ENCODE measurements at regions not wholly inside any gene's neighbourhood (a gene's known extent, or its start where the extent isn't known, plus 50 kb on each side); places are given as distances from the start of the nearest gene placed in this dataset.
"Not testable (repeated sequence)": the region's sequence is repeated elsewhere in the genome, so short reads cannot be mapped to it uniquely, and the experiment has no call there.

DNA sequence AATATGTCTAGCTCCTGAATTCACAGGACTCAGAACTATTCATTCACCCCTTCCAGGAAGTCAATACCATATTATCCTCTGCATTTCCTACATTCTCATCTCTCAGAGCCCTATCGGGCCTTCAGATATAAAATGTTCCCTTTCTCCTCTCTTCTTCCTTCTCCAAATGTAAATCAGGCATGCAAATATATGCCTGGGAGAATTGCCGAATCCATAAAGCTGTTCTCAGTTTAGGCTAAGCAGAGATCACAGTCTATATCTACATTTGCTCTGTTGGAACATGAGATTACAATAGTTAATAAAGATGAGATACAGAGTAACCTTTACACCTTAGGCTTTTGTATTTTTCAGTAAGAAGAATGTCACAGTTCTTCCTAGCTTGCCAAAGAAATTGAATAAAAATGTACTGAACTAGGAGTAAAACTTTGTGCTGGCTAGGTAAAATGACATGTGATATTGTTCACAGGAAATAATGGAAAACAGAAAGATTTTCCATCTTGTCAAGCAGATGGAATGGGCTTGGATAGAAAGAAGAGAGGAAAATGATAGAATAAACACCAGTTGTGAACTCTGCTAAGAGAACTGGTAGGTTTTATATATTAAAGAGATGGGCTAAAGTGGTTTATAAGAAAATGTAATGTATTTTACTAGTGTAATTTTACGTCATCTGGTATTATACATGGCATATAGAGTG lies 161.5 kb downstream of the NRIP1 start:
- DNase-seq (ENCODE audit: low read depth) = no peak

DNA sequence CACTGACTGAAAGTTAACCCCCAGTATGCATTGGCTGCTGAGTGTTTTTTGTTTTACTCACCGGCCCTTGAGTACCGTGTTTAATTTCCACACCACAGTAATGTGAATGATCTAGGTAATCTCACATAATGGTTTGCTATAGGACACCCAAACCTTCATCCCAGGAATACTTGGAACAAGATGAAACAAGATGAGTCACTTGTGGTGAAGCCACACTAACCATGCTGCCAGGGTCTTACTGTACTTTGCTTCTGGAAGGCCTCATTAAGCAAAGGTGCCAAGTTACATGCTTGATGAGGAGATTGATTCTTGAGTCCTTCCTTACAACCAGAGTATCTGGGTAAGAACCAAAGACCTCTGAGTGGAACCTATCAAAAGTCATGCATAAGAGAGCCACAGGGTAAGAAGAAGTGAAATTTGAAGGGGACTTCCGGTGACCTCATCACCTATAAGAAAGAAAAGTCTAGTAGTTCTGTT lies 163.3 kb downstream of the NRIP1 start:
- DNase-seq (ENCODE audit: low read depth) = peak; percentile 80

DNA sequence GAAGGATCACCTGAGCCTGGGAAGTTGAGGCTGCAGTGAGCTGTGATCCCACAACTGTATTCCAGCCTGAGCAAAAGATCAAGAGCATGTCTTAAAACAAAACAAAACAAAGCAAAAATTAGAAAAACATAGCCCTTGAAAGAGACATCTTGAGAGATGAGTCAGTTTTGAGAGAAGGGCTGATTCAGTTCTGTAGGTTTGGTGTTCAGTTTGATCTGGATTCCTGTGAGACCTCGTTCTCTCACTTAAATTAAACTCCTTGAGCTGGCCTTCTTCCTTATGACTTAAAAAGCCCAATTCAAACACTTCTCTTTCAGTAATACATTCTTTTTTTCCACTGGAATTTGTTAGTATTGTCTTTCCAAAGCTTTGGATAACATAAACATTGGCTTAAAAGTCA lies 164.2 kb downstream of the NRIP1 start:
- no peak for DNase-seq (ENCODE audit: low read depth)

DNA sequence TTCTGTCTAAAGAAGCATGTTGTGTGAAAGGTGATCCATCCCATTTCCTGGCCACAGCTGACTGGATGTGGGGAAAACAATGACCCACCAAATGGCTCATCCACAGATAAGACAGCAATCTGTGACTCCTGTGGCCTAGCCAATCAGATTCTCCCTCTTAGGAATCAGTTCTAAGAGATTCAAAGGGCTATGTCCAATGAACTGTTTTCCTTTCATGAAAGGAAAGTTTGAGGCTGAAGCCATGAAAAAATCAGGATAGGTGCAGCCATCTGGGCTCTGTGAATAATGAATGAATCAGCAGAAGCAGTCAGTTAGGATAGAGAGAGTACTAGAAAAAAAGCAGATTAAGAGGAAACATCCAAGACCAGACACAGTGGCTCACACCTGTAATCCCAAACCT lies 164.7 kb downstream of the NRIP1 start:
- no peak for DNase-seq (ENCODE audit: low read depth)

DNA sequence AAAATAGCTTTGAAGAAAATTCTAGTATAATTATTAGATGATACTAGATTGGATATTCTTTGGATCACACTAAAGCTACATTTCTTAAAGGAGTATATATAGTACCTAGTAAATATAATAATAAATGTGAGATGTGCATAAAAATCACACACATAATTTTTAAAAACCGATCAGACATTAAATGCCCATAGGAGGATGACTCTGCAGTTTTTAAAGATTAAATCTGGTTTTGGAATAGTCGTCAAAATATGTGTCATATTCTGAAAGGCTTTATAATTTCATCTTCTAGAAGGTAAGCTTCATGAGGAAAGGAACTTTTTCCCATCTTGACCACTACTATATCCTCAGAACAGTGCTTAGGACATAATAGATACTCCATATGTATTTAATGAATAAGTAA lies 169.0 kb downstream of the NRIP1 start:
- DNase-seq (ENCODE audit: low read depth) = no peak

DNA sequence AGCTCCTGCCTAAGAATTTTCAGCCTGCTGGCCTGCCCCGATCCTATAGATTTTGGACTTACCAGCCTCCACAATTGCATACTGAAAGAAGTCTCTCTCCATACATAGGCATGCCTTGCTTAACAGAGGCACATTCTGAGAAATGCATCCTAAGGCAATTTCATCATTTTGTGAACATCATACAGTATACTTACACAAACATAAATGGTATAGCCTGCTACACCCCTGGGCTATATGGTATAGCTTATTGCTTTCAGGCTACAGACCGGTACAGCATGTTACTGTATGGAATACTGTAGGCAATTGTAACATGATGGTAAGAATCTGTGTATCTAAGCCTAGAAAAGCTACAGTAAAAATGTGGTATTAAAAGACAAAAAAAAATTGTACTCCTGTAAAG lies 174.7 kb downstream of the NRIP1 start:
- DNase-seq (ENCODE audit: low read depth) = no peak

DNA sequence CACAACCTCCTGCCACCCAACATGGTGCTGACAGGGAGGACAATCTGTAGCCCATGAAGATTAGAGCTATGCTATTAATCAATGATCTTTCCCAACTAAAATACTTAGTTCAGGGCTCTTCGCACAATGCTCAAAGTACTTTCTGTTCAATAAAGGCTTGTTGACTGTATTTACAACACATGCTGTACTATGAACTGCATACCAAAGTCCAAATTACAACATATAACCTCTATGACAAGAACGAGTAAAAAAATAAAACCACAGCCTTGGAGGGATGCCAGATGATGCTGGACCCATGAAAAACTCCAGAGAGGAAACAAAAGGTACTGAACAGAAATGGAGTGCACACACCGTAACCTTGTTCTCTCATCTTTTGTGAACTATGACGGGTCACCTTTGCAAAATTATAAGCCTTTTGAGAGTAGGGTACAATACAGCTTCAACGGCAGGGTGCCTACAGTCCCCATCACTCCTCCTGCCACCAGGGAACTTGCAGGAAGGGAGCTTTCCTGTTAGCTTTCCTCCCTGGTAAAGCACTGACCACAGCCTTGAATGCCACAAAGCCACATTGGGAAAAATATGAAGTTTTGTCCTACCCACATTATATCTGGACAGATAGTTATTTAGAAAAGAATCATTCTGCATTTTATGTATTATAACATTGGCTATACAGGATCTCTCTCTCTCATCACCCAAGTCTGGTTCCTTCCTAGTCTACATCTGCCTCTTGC lies 175.6 kb downstream of the NRIP1 start:
- DNase-seq (ENCODE audit: low read depth) = peak; percentile 78

DNA sequence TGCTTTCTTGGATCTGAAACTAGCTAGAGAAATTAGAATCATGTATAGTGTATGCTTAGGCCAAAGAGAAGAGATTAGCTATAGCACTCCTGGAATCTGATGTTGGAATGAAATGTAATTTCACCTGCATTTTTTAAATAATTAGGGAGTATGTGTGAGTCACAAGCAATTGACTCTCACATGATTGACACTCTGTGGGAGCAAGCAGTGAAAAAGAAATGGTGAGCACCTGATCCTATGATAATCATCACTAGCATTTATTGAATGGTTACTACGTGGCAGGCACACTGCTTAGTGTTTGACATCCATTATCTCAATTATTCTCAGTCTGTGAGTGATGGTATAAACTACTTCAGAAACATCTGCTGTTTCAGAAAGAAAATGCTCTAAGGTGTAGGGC lies 176.6 kb downstream of the NRIP1 start:
- DNase-seq (ENCODE audit: low read depth) = no peak

DNA sequence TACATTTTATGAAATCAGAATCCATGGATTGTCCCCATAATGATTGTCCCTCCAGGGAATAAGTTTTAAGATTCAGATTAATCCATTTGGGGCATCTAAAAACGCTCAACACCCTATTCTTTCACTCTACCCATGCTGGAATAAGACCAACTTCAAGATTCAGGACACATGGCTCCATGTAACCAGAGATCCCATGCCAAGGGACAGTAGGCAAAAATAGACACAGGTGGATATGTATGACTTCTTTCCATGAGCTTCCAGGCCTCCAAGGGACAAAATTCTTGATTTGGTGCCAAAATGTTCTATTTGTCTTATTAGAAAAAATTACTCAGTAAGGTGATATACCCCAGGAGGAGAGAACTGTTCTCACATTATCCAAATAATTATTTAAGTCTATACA lies 178.8 kb downstream of the NRIP1 start:
- no peak for DNase-seq (ENCODE audit: low read depth)

DNA sequence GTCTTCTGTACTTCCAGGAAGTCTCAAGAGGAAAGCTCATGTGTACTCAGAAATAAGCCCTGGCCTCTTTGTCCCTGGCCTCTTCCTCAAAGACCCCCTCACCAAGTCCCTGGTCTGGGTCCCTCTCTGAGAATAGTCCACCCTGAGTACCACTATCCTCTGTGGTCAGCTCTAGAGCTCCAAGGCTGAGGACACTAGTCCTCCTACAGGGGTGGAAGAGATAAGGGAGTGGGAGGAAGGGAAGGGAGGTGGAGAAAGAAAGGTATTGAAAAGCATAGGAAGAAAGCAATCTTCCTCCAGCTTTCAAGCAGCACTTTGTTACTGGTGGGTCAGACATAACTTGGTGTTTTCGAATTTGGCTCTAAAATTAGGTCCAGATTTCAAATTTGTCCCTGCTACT lies 181.4 kb downstream of the NRIP1 start:
- DNase-seq (ENCODE audit: low read depth) = no peak

DNA sequence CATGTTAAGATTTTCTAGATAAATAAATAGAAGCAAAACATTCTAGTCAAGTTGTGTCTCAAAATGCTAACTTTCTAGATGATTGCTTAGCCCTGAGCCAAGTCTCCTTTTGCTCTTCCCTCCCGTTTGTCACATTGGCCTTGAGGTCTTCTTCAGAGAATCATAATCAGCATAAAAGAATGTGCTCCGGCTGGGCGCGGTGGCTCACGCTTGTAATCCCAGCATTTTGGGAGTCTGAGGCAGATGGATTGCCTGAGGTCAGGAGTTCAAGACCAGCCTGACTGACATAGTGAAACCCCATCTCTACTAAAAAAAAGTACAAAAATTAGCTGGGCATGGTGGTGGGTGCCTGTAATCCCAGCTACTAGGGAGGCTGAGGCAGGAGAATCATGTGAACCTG lies 182.3 kb downstream of the NRIP1 start:
- not testable (repeated sequence) for DNase-seq (ENCODE audit: low read depth)

DNA sequence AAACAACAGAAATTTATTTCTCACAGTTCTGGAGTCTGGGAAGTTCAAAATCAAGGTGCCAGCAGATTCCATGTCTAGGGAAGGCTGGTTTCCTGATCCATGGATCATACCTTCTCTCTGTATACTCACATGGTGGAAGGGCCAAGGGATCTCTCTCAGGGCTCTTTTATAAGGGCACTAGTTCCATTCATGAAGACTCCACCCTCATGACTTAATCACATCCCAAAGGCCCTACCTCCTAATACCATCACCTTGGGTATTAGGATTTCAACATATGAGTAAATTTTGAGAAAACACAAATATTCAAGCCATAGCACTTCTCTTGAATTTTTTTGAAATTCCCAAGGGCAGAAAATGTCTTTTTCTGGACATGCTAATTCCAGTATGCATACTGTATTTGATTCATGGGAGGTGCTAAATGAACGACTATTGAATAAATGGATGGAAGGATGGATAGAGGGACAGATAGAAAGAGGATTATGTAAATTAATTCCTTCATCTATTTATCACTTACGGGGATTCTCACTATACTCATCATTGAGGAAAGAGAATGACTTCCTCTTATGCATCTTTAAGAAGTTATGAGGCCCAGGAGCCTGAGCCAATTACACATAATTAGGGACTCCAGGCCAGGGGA lies 182.8 kb downstream of the NRIP1 start:
- DNase-seq (ENCODE audit: low read depth) = no peak

DNA sequence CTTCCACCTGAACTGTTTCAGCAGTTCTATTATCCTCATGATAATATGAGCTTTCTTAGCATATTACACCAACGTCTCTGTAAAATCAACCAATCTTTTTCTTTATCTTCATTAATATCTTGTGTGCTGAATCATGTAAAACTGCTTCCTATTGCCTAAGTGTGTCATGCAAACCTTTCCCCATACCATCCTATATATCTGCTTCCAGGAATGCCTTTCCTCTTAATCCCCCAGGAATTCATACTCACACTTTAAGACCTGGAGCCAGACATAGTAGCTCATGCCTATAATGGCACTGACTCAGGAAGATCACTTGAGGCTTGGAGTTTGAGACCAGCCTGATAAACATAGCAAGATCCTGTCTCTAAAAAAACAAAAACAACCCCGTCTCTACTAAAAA lies 183.9 kb downstream of the NRIP1 start:
- DNase-seq (ENCODE audit: low read depth) = peak; percentile 83

DNA sequence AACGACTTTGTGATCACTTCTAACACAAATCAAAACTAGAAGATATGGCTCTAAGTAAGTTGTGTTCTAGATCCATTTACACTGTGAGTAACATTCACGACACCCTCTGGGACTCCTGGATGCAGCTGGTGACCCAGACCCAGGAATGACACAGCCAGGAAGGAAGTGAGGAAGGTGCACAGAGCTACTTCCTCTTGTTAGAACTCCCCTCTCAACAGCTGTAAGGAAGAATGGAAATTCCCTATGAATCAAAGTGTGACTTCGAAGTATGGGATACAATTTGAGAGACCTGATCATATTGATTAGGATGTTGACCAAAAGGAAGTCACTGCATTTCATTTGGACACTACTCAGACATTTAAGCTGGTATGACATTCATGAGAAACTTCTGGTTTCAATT lies 185.3 kb downstream of the NRIP1 start:
- DNase-seq (ENCODE audit: low read depth) = no peak

DNA sequence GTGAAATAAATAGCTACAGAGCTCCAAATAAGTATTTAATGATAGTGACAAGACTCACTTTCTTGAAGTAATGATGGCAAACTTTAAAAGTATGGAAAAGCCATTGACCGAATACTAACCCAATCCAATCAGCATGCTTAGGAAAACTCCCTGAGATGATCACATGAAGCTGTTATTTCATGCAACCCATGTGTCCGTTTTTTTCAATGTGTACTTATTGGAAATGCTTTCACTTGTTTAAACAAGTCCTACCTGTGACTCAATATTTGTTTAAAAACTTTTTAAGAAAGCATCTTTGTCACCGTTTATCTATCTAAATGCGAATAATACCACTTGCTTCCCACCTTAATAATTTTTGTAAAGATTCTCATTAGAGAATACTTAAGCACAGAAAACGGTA lies 185.8 kb downstream of the NRIP1 start:
- no peak for DNase-seq (ENCODE audit: low read depth)

DNA sequence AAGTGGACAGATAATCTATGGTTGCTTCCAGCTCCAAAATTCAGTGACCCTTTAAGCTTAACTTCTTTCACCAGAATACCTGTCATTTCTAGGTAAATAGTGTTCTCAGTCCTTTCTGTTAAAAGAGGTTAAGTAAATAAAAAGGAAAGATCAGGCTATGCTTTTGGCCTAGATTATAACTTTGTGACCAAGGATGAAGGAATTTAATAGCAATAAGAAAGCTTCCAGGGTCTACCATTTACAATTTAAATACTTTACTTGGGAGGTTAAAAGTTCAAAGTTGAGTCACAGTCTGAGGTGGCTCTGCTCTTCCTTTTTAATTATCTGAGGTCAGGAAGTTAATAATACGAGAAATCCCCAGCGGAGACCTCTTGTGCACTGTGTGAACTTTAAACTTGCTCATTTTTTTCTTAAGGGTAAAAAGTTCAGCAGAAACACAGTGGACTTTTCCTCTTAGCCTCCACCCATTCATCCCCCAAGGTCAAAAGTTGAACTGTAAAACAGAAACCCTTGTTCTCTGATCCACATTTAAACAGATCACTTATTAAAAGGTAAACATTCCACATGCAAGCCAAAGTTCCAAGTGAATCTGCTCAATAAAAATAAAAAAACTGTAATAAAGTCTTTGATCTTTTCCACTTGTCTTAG lies 187.1 kb downstream of the NRIP1 start:
- DNase-seq (ENCODE audit: low read depth) = no peak

DNA sequence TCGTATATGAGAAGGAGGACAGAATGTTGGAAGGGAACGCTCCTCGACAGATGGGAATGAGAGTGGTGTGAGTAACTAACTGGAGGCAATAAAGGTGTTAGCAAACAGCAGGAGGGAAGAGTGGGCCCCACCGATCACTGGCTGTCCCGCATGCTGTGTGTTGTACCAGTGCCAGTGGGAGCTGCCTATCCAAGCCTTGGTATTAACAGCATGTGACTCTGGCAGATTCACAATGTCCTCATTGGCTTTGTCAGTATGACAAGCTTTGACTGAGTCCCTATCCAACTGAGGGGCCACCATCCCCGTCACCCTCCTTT lies 188.3 kb downstream of the NRIP1 start:
- DNase-seq (ENCODE audit: low read depth) = no peak

DNA sequence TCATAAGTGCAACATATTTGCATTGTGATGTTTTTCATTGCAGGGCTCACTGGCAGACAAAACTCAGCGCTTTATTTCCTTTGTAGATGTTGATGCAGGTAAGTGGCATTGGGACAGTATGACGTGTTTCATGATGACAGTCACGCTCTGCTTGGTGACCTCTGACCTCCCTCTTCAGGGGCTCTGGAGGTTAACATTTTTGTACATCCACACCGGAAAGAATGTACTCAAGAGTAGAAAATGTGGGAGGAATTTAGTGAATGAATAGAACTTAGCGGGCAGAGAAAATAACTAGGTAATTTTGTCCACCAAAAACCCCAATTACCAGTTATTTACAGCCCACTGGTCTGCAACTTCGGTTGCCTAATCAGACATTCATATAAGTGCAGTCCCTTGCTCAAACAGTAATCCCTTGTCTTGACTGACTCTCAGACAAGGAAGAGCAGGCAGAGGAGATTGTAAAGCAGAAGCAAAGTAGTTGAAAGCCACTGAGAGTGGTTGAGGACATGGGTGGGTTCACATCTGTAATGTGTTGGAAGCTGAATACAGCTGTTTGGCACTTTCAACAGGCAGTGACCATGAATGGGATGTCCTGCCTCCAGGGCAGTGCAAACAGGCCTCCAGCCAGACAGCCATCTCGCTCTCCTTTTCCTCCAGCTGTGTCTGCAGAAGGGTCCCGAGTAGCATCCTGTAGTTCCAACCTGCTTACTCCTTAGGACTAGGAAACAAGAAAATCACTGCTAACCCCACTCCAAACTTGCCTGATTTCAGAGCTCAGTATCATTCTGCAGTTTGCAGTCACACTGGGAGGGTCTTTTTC lies 188.9 kb downstream of the NRIP1 start:
- DNase-seq (ENCODE audit: low read depth) = no peak

DNA sequence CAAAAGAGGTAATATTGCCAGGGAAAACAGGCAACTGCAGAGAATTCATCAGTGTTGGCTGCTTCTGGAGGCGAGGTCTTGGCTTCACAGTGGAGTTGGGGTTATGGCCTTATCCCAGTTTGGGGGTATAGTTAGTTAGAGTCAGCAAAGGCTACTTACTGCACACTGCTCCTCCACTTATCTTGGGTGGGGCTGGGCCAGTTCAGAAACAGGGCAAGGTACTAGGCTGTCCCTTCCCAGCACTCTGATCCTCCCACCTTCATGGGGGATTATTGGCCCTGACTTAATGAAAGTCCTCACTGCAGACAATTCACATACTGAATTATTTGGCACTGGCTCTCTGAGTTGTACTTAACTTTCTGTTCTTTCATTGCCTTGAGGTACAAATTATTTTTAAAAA lies 189.6 kb downstream of the NRIP1 start:
- no peak for DNase-seq (ENCODE audit: low read depth)

DNA sequence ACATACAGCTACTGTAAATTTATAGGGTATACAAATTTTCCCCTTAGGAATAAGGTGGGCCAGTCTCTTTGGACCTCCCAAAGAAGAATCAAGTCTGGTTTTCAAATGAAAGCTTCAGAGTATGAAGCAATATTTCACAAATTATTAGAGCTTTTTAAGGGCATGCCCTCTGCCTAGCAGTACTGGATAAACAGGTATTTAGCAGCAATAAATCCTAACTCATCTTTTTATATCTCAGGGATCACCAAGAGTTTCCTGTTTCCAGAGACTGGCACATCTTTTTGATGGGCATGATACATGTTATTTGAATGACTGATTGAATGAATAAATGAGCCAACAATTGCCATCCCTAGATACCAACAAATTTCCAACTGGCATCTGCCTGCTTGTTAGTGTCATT lies 190.4 kb downstream of the NRIP1 start:
- no peak for DNase-seq (ENCODE audit: low read depth)

DNA sequence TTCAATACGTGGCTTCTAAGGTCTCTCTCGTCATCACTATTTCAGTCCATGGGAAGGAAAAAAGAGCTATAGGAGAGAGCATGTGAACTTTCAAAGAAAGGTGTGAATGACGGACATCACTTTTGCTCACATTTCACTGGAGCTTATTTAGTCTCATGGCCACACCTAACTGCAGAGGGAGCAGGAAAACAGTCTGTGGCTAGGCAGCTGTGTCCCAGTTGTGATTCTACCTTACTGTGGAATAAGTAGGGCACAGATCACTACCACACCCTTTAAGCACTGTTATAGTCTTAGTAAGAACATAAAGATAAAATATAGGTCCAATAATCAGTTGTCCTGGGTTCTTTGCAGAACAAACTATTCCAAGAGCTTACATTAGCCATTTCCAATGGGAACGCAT lies 192.9 kb downstream of the NRIP1 start:
- DNase-seq (ENCODE audit: low read depth) = no peak

DNA sequence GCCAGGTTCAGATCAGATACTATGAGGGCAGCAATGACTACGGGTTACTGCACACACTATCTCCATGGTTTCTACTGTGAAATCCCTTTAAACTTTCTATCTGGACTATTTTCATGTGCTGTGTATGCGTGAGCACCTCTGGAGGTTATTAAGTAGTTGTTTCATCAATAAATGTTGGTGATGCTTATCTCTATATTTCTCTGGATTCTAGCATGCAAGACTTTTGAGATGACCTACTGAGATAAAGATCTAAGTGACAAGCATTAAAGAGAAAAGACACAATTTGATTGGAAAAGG lies 194.0 kb downstream of the NRIP1 start:
- no peak for DNase-seq (ENCODE audit: low read depth)

Data from non-pigmented ciliary epithelial cell (primary cell).